ENCODE measurements at regions not wholly inside any gene's neighbourhood (a gene's known extent, or its start where the extent isn't known, plus 50 kb on each side); places are given as distances from the start of the nearest gene placed in this dataset.

DNA sequence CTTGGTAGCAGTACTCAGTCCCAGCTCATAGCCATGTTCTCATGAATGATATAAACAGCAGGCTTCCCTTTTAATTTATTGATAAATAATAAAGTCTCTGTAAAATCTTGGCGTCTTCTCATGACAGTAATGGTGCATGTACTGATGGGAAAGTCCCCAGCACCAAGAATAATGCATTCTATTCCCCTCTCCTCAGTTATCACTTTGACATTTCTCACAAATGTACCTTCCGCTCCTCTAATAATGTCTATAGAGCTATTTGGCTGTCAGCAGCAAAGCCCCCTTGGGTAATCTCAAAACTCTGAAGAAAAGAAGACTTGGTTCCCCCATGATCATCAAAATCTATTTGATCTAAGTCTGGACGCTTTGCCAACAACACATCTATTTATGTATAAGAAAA lies 185.0 kb upstream of the SPTLC3 start:
- BruUV-seq (replicated peaks) = no TSS peak
- ATAC-seq = no peak
- Histone ChIP-seq H3K27me3 (ENCODE audit: low read length) (peaks cover 85% of the 10 kb centered on the region), H4K20me1 (ENCODE audit: low read length) (no peaks in the 10 kb centered on the region), H3K79me2 (ENCODE audit: low read length) (no peaks in the 10 kb centered on the region), H3K9me3 (ENCODE audit: low read length) (no peaks in the 10 kb centered on the region), H3K9ac (ENCODE audit: low read length) (no peak overlapping the region), H3K36me3 (ENCODE audit: low read depth, low read length) (no peaks in the 10 kb centered on the region), H3K27ac (ENCODE audit: low read length) (no peak overlapping the region), H3F3A (ENCODE audit: low read length, unreplicated experiment) (no peaks in the 10 kb centered on the region), H3K4me2 (ENCODE audit: low read length) (no peak overlapping the region), H3K4me1 (ENCODE audit: insufficient read depth, low read length) (no peaks in the 10 kb centered on the region), H2AFZ (ENCODE audit: low read length) (no peak overlapping the region), H3K9me2 (replicated peaks; ENCODE audit: low read length) (no peaks in the 10 kb centered on the region), H3K4me3 (ENCODE audit: low read length) (no peak overlapping the region)
- DNase-seq = no peak
- POLR2A ChIA-PET (ENCODE audit: unreplicated experiment) = no interaction called here
- CTCF ChIA-PET = no interaction called here
- TF ChIP-seq EZH2 (IDR thresholded peaks at IDR 0.05; ENCODE audit: low read length, unreplicated experiment) (no peak), EZH2phosphoT487 (IDR thresholded peaks at IDR 0.05; ENCODE audit: borderline replicate concordance, low read length) (no peak)
- TF ChIP-seq, protein P1, sequence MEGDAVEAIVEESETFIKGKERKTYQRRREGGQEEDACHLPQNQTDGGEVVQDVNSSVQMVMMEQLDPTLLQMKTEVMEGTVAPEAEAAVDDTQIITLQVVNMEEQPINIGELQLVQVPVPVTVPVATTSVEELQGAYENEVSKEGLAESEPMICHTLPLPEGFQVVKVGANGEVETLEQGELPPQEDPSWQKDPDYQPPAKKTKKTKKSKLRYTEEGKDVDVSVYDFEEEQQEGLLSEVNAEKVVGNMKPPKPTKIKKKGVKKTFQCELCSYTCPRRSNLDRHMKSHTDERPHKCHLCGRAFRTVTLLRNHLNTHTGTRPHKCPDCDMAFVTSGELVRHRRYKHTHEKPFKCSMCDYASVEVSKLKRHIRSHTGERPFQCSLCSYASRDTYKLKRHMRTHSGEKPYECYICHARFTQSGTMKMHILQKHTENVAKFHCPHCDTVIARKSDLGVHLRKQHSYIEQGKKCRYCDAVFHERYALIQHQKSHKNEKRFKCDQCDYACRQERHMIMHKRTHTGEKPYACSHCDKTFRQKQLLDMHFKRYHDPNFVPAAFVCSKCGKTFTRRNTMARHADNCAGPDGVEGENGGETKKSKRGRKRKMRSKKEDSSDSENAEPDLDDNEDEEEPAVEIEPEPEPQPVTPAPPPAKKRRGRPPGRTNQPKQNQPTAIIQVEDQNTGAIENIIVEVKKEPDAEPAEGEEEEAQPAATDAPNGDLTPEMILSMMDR (conservative IDR thresholded peaks at IDR 0.05; ENCODE audit: low read depth, low read length) = no peak
- intact Hi-C loops (cut with micrococcal nuclease) = no loop called here

DNA sequence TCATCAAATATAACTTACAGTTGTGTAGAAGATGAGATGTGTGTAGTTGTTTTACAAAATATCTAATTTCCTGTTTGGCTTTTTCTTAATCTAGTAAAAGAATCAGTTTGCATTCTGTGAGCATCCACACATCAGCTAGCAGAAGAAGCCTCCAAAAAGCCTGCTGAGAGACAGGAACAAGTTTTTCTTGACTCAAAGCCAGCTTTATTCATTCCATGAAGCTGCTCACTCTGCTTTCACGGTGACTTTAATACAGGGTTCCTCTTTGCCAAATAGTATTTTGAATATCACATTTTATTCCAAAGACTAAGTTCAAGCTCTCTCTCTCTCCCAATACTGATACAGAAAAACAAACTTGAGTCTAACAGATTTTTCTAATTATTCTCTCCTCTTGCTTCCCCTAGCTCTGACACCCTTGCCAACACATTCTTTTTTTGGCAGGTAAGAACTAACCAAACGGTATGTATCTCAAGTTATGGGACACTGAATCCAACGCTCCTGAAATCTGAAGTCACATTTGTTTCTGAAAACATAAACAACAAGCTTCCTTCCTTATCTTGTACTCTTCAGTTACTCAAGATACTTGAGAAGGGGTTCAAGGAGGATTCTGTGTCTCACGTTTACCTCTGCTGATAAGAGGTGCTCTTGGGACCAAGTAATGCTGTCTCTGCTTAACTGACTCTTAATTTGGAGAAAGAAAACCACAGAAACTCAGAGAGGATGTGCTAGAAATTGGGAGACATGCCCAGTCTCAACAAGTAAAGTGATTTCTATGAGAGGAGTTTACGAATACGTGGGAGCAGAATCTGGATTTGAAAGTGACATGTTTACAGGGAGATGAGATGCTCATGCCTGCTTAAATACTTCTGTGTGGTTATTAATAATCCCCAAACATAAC lies 184.2 kb upstream of the SPTLC3 start:
- CTCF ChIA-PET = no interaction called here
- intact Hi-C loops (cut with micrococcal nuclease) = no loop called here
- ATAC-seq (no peak), DNase-seq (no peak)
- Histone ChIP-seq H3K4me3 (ENCODE audit: low read length) (no peak overlapping the region), H3K9me2 (replicated peaks; ENCODE audit: low read length) (no peaks in the 10 kb centered on the region), H3K9ac (ENCODE audit: low read length) (no peak overlapping the region), H3K4me2 (ENCODE audit: low read length) (no peak overlapping the region), H3K9me3 (ENCODE audit: low read length) (no peaks in the 10 kb centered on the region), H3K36me3 (ENCODE audit: low read depth, low read length) (no peaks in the 10 kb centered on the region), H3K4me1 (ENCODE audit: insufficient read depth, low read length) (no peaks in the 10 kb centered on the region), H2AFZ (ENCODE audit: low read length) (no peak overlapping the region), H3K27ac (ENCODE audit: low read length) (no peak overlapping the region), H3K27me3 (ENCODE audit: low read length) (peaks cover 92% of the 10 kb centered on the region), H4K20me1 (ENCODE audit: low read length) (no peaks in the 10 kb centered on the region), H3F3A (ENCODE audit: low read length, unreplicated experiment) (no peaks in the 10 kb centered on the region), H3K79me2 (ENCODE audit: low read length) (no peaks in the 10 kb centered on the region)
- BruUV-seq (replicated peaks) = no TSS peak
- POLR2A ChIA-PET (ENCODE audit: unreplicated experiment) = no interaction called here
- TF ChIP-seq, protein P1 (conservative IDR thresholded peaks at IDR 0.05; ENCODE audit: low read depth, low read length) = no peak

DNA sequence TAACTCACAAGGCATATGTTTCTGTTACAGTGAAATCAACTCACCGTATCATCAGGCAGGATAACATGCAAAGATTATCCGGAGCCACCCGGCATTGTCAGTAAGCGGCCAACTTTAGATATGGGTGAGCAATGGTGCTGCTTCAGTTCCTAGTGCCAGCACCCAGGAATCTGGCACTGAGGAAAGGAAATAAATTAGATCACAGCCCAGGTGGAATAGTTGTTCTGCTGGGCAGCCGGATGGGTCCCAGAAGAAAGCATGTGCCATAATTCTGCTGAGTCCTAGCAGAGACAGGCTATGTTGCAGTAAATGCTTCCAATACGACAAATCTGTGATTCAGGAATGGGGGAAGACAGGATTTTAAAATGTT lies 183.6 kb upstream of the SPTLC3 start:
- no peaks in the 10 kb centered on the region for H3K4me1 ChIP-seq (ENCODE audit: insufficient read depth, low read length)
- H3K79me2 ChIP-seq (ENCODE audit: low read length) = no peaks in the 10 kb centered on the region
- H3K27me3 ChIP-seq (ENCODE audit: low read length) = peaks cover 91% of the 10 kb centered on the region
- H4K20me1 ChIP-seq (ENCODE audit: low read length) = no peaks in the 10 kb centered on the region
- POLR2A ChIA-PET (ENCODE audit: unreplicated experiment) = no interaction called here
- BruUV-seq (replicated peaks) = no TSS peak
- H3K4me2 ChIP-seq (ENCODE audit: low read length) = no peak overlapping the region
- CTCF ChIA-PET = no interaction called here
- no peaks in the 10 kb centered on the region for H3K9me3 ChIP-seq (ENCODE audit: low read length)
- H3K36me3 ChIP-seq (ENCODE audit: low read depth, low read length) = no peaks in the 10 kb centered on the region
- intact Hi-C loops (cut with micrococcal nuclease) = no loop called here
- H3F3A ChIP-seq (ENCODE audit: low read length, unreplicated experiment) = no peaks in the 10 kb centered on the region
- no peak for TF ChIP-seq EZH2phosphoT487 (IDR thresholded peaks at IDR 0.05; ENCODE audit: borderline replicate concordance, low read length)
- TF ChIP-seq, protein P1 (conservative IDR thresholded peaks at IDR 0.05; ENCODE audit: low read depth, low read length) = no peak
- TF ChIP-seq EZH2 (IDR thresholded peaks at IDR 0.05; ENCODE audit: low read length, unreplicated experiment) = no peak
- no peaks in the 10 kb centered on the region for H3K9me2 ChIP-seq (replicated peaks; ENCODE audit: low read length)
- no peak overlapping the region for H3K4me3 ChIP-seq (ENCODE audit: low read length)
- no peak overlapping the region for H2AFZ ChIP-seq (ENCODE audit: low read length)
- no peak overlapping the region for H3K9ac ChIP-seq (ENCODE audit: low read length)
- DNase-seq (no peak), ATAC-seq (no peak)
- no peak overlapping the region for H3K27ac ChIP-seq (ENCODE audit: low read length)

All from PC-3 (cell line).